ENCODE measurements at regions not wholly inside any gene's neighbourhood (a gene's known extent, or its start where the extent isn't known, plus 50 kb on each side); places are given as distances from the start of the nearest gene placed in this dataset.

DNA sequence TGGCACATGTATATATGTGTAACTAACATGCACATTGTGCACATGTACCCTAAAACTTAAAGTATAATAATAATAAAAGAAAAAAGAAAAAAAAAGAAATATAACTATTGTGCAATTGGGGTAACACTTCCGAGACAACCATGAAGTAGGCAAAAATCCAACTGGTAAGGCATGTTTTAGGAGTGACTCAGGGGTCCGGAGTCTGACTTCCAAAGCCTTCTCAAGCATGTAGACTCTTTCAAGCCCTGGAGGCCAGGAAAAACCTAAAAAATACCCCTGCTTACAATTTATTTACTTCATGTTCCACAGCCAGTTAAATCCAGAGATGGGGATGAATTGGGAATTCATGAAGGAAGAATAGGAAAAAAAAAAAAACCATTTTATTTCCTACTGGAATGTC, 161.3 kb upstream of the PHACTR1 start:
- Mint-ChIP-seq H3K4me3 (no peak overlapping the region), H3K36me3 (ENCODE audit: low read depth) (no peaks in the 10 kb centered on the region), H3K9me3 (no peaks in the 10 kb centered on the region), H3K4me1 (ENCODE audit: low read depth) (no peaks in the 10 kb centered on the region), H3K27ac (no peak overlapping the region), H3K27me3 (no peaks in the 10 kb centered on the region)
- intact Hi-C loops (cut with micrococcal nuclease) = no loop called here

DNA sequence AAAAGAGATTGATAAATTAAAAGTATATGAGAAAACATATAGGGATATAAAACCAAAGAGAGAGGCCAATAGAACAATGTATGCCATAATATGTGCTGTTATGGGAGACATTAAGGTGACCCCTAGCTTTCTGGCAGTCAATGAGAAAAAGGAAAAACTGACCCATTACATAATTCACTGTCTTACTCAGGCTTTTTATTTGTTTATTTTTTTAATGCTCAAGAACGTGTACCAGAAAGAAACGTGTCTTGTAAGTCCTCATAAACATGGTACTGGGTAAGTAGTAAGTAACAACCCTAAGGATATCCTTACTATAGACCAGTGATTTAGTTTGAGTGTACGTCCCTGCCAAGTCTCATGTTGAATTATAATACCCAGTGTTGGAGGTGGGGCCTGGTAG, 160.8 kb upstream of the PHACTR1 start:
- no peaks in the 10 kb centered on the region for H3K4me1 Mint-ChIP-seq (ENCODE audit: low read depth)
- peaks cover 3% of the 10 kb centered on the region for H3K9me3 Mint-ChIP-seq
- no peak overlapping the region for H3K27ac Mint-ChIP-seq
- no peaks in the 10 kb centered on the region for H3K27me3 Mint-ChIP-seq
- intact Hi-C loops (cut with micrococcal nuclease) = no loop called here
- H3K36me3 Mint-ChIP-seq (ENCODE audit: low read depth) = no peaks in the 10 kb centered on the region
- H3K4me3 Mint-ChIP-seq = no peak overlapping the region

DNA sequence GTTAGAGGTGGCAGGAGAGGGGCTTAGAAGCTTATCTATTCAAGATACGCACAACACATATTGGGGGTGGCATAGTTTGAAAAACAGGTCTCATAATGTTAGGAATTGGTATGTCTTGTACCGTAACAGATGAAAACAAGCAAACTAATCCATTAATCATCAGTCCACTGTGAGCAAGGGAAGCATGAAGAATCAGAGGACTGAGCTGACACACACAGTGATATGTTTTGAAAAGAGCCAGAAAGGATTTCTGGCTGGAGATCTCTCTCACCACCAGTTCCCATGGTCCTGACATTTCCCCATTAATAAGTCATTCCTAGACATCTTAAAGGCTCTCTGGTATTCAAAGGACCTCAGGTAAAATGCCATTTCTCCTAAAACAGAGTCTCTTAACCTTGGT, 158.8 kb upstream of the PHACTR1 start:
- Mint-ChIP-seq H3K9me3 (peaks cover 17% of the 10 kb centered on the region), H3K27ac (no peak overlapping the region), H3K36me3 (ENCODE audit: low read depth) (no peaks in the 10 kb centered on the region), H3K27me3 (no peaks in the 10 kb centered on the region), H3K4me1 (ENCODE audit: low read depth) (no peaks in the 10 kb centered on the region), H3K4me3 (no peak overlapping the region)
- intact Hi-C loops (cut with micrococcal nuclease) = no loop called here

DNA sequence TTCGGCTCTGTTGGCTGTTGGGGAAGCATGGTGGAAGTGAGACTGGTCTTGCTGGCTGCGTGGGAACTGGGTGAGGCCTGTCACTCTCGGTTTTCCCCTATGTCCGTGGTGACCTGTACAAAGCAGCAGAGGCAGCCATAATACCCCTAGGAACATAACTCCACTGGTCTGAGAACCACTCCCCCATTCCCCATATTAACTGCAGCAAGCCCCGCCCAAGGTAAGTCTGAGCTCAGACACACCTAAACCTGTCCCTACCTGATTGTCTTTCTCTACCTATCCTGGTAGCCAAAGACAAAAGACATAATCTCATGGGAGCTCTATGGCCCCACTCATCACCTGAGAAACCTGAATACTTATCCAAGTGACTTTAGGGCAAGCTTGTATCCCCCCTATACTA, 156.3 kb upstream of the PHACTR1 start:
- H3K27ac Mint-ChIP-seq = no peak overlapping the region
- peaks cover 28% of the 10 kb centered on the region for H3K9me3 Mint-ChIP-seq
- H3K27me3 Mint-ChIP-seq = no peaks in the 10 kb centered on the region
- no peaks in the 10 kb centered on the region for H3K4me1 Mint-ChIP-seq (ENCODE audit: low read depth)
- intact Hi-C loops (cut with micrococcal nuclease) = no loop called here
- H3K36me3 Mint-ChIP-seq (ENCODE audit: low read depth) = no peaks in the 10 kb centered on the region
- H3K4me3 Mint-ChIP-seq = no peak overlapping the region

DNA sequence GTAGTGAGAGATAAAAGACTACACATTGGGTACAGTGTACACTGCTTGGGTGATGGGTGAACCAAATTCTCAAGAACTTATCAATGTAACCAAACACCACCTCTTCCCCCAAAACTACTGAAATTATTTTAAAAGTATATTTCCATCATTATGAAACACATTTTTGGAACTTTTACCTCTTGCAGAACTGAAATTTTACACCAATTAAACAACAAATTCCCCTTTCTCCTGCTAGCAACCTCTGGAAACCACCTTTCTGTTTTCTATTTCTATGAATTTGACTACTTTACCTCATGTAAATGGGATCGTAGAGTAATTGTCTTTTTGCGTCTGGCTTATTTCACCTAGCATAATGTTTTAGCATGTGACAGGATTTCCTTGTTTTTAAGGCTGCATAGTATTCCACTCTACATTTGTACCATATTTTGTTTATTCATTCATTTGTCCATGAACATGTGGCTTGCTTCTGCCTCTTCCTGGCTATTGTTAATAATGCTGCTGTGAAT, 149.9 kb upstream of the PHACTR1 start:
- H3K4me3 Mint-ChIP-seq = no peak overlapping the region
- H3K27ac Mint-ChIP-seq = no peak overlapping the region
- intact Hi-C loops (cut with micrococcal nuclease) = no loop called here
- H3K9me3 Mint-ChIP-seq = peaks cover 17% of the 10 kb centered on the region
- H3K4me1 Mint-ChIP-seq (ENCODE audit: low read depth) = no peaks in the 10 kb centered on the region
- no peaks in the 10 kb centered on the region for H3K27me3 Mint-ChIP-seq
- H3K36me3 Mint-ChIP-seq (ENCODE audit: low read depth) = no peaks in the 10 kb centered on the region

DNA sequence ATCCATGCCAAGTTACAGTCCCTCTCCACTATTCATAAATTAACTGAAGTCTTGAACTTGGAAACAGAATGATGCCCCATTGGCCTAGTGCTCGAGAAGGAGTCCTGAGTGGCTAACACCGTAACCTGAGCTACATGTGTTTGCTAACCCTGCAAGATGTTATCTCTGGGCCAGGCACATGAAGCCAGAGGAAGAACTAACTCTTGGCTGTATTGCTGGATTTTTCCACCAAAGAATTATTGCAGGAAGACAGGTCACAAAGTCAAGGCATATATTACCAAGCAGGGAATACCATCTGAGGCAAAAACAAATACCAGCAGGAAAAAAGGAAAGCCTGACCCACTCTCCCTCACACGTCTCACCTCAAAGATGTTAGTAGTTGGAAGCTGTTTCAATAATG, 148.9 kb upstream of the PHACTR1 start:
- Mint-ChIP-seq H3K4me3 (no peak overlapping the region), H3K9me3 (peaks cover 12% of the 10 kb centered on the region), H3K36me3 (ENCODE audit: low read depth) (no peaks in the 10 kb centered on the region), H3K27ac (no peak overlapping the region), H3K4me1 (ENCODE audit: low read depth) (no peaks in the 10 kb centered on the region), H3K27me3 (no peaks in the 10 kb centered on the region)
- intact Hi-C loops (cut with micrococcal nuclease) = no loop called here

DNA sequence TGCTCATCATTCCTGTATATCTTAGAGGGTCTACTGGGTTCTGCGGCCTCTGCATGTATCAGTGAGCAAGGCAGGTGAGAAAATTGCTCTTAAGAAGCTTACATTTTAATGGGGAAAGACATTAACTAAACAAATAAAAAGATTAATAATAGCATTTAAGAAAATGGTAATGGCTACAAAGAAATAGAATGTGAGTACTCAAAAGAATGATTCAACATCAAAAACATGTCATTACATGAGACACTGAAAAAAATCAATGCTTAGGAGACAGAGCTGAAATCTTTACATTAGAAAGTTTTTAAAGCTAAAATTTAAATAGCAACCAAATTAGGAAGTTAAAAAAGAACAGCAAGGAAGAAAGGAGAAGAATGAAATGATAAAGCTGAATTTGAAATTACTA, 146.9 kb upstream of the PHACTR1 start:
- no peak overlapping the region for H3K27ac Mint-ChIP-seq
- H3K9me3 Mint-ChIP-seq = no peaks in the 10 kb centered on the region
- intact Hi-C loops (cut with micrococcal nuclease) = no loop called here
- H3K27me3 Mint-ChIP-seq = no peaks in the 10 kb centered on the region
- H3K36me3 Mint-ChIP-seq (ENCODE audit: low read depth) = no peaks in the 10 kb centered on the region
- H3K4me1 Mint-ChIP-seq (ENCODE audit: low read depth) = no peaks in the 10 kb centered on the region
- H3K4me3 Mint-ChIP-seq = no peak overlapping the region

DNA sequence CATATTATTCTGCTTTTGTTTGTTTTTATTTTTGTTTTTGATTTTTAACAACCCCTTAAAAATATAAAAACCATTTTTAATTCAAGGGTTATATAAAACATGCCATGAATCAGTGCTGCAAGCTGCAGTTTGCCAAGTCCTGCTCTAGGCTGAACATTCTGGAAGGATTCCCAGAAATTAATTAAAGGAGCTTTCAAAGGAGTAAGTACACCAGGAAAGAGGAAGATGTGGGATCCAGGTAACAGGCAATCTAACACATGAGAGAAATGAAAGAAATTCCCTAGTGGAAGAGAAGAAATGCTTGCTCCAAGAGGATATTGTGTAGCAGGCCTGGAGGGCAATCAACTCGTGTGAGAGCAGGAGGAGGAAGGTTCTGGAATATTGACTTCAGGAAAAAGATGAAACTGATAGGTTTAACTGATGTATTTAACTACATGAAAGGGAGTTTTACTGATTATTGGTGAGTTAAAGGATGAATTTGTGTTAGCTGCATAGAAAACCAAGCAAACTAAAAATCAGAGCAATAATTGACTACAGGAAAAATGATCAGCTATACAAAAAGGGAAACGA, 146.0 kb upstream of the PHACTR1 start:
- Mint-ChIP-seq H3K4me1 (ENCODE audit: low read depth) (no peaks in the 10 kb centered on the region), H3K27ac (no peak overlapping the region), H3K9me3 (no peaks in the 10 kb centered on the region), H3K27me3 (no peaks in the 10 kb centered on the region), H3K4me3 (no peak overlapping the region), H3K36me3 (ENCODE audit: low read depth) (no peaks in the 10 kb centered on the region)
- intact Hi-C loops (cut with micrococcal nuclease) = no loop called here

DNA sequence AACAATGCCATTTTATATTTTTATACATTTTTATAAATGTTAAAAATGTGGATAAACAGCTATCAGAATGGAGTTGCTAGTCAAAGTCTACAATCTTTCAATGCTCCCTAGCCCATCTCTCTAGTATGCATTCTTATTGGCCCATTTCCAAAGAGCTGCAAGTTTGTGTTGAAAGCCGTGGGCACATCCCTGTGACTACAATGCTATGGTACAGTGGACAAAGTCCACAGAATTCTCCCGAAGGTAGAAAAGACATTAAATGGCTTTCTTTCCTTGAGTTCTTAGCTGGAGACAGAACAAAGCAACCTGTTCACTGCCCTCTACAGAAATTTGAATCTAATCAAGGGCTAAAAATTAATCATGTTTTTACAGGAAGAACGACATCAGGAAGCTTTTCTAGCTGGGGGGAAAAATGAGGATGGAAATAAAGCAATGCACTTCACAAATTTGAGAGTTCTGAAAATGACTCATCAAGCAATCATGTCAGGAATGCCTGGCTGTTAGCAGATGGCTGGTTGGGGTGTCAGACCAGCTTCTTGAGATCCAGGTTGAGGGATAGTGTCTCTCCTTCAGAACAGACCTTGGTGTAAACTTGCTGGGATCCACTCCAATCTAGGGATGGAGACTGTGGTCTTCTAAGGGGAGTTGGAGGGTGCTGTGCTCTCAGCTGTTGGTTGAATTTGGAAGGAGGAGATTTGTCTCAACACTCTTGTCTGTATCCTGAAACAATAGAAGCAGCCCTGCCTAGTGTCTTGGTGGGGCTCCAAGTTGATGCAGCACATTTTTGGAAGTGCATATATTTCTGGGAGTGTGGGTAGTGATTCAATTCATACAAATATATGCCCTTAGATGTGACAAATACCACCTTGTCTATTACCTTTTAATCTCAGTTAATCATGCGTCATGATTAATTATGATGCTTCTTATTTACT, 143.4 kb upstream of the PHACTR1 start:
- intact Hi-C loops (cut with micrococcal nuclease) = no loop called here
- Mint-ChIP-seq H3K4me1 (ENCODE audit: low read depth) (no peaks in the 10 kb centered on the region), H3K36me3 (ENCODE audit: low read depth) (no peaks in the 10 kb centered on the region), H3K4me3 (no peak overlapping the region), H3K9me3 (no peaks in the 10 kb centered on the region), H3K27ac (no peak overlapping the region), H3K27me3 (no peaks in the 10 kb centered on the region)

DNA sequence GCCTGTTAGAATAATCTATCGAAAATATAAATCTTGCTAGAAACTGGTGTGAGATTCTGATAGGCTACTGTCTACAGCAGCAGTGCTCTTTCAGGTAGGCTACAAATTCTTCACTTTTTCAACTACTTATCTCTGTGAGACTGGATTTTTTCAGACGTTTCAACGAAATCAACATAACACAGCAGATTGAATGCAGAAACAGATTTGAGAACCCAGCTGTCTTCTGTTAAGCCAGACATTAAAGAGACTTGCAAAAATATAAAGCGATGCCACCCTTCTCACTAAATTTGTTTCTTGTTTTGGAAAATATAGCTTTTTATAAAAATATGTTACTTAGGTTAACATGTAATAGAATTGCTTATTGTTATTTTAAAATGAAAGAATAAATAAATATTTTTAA, 140.6 kb upstream of the PHACTR1 start:
- H3K4me3 Mint-ChIP-seq = no peak overlapping the region
- no peaks in the 10 kb centered on the region for H3K36me3 Mint-ChIP-seq (ENCODE audit: low read depth)
- H3K4me1 Mint-ChIP-seq (ENCODE audit: low read depth) = no peaks in the 10 kb centered on the region
- intact Hi-C loops (cut with micrococcal nuclease) = no loop called here
- no peaks in the 10 kb centered on the region for H3K9me3 Mint-ChIP-seq
- H3K27me3 Mint-ChIP-seq = no peaks in the 10 kb centered on the region
- no peak overlapping the region for H3K27ac Mint-ChIP-seq

DNA sequence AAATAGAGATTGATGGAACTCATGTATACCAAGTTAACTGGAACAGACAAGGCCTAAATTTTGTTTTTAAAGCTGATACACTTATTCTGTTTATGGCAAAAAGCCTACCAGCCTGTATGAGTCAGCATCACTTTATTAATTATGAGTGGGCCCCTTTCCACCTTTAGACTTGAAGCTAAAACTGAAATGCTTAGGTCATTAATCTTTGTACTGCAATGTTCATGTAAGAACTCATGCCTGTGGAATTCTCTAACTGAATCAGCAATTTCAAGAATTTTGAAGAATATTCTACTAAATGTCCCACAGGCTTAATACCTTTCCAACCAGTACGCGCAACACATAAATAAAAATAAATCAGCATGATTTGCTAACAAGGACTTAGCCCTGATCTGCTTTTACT, 140.2 kb upstream of the PHACTR1 start:
- H3K27ac Mint-ChIP-seq = no peak overlapping the region
- H3K4me1 Mint-ChIP-seq (ENCODE audit: low read depth) = no peaks in the 10 kb centered on the region
- no peaks in the 10 kb centered on the region for H3K36me3 Mint-ChIP-seq (ENCODE audit: low read depth)
- H3K27me3 Mint-ChIP-seq = no peaks in the 10 kb centered on the region
- intact Hi-C loops (cut with micrococcal nuclease) = no loop called here
- H3K9me3 Mint-ChIP-seq = no peaks in the 10 kb centered on the region
- no peak overlapping the region for H3K4me3 Mint-ChIP-seq

DNA sequence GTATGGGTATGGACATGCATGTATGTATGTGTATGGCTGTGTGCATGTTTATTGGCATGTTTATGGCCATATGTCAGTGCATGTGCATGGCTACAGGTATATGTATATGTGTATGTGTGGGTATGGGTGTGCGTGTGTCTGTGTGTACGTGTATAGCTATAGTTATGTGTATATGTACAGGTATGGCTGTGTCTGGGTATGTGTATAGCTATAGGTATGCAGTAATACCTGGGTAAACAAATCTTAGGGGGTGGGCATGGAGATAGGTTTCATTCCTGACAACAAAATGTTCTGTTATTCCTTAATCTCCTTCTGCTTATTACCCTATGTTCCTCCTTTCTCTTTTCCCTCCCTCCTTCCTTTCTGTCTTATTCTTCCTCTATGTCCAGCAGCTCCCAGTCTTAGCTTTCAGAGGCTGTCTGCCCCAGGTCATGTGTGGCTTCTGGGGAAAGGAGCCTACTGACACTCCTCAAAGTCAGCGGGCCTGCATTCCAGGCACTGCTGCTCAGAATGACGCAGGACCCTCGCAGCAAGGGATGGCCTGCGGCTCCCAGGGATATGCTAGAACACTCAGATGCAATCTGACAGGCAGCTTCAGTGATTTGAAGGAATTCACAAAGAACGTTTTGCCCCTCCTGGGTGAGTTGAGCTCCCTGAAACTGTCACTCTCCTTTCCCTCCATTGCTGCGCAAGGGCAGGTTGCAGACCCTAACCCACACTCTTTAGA, 139.3 kb upstream of the PHACTR1 start:
- Mint-ChIP-seq H3K27me3 (no peaks in the 10 kb centered on the region), H3K9me3 (no peaks in the 10 kb centered on the region), H3K27ac (no peak overlapping the region), H3K4me1 (ENCODE audit: low read depth) (no peaks in the 10 kb centered on the region), H3K4me3 (no peak overlapping the region), H3K36me3 (ENCODE audit: low read depth) (no peaks in the 10 kb centered on the region)
- intact Hi-C loops (cut with micrococcal nuclease) = no loop called here

DNA sequence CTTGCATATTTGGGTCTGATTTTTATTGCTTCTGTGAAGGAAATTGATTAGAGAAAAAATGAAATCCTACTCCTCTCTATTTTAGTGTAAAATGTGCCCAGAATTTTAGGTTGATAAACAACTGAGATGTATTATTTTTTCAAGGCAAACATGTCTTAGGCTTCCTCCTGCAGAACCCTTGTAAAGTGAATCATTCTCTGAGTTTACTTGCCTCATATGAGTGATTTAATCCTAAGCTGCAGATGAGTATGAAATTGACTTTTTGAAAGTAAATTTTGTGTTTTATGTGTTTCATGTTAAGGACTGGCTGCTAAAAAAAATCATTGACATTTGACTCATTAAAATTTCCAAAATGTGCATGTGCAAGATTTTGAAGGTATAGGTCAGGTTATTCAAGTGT, 138.5 kb upstream of the PHACTR1 start:
- Mint-ChIP-seq H3K27me3 (no peaks in the 10 kb centered on the region), H3K27ac (no peak overlapping the region), H3K36me3 (ENCODE audit: low read depth) (no peaks in the 10 kb centered on the region), H3K9me3 (no peaks in the 10 kb centered on the region), H3K4me3 (no peak overlapping the region), H3K4me1 (ENCODE audit: low read depth) (no peaks in the 10 kb centered on the region)
- intact Hi-C loops (cut with micrococcal nuclease) = no loop called here

DNA sequence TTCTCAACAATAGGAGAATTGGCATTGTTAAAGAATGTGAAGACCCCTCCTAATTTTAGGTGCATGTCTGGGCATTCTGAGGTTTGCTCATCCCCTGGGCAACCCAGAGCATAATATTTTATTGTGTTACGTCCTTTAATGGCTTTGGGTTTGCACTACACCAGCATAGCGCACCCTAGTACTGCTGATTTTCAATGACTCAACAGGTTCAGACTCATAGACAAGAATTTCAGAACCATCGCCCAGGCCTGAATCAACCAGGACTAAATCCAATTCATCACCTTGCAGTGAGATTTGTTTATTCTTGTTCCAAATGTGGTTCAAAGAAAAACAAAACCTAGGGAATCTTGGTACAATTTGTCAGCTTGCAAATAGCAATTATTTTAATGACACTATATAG, 137.8 kb upstream of the PHACTR1 start:
- Mint-ChIP-seq H3K36me3 (ENCODE audit: low read depth) (no peaks in the 10 kb centered on the region), H3K27me3 (no peaks in the 10 kb centered on the region), H3K4me3 (no peak overlapping the region), H3K4me1 (ENCODE audit: low read depth) (no peaks in the 10 kb centered on the region), H3K9me3 (no peaks in the 10 kb centered on the region), H3K27ac (no peak overlapping the region)
- intact Hi-C loops (cut with micrococcal nuclease) = no loop called here

Measured in dendritic cell treated with granulocyte-macrophage colony-stimulating factor and Interleukin-4, amounts not matched to agents 40 ng/mL and 50 ng/mL, for 4 days (primary cell).